Endodermal cell (in vitro differentiated cells): ENCODE measurements at regions not wholly inside any gene's neighbourhood (a gene's known extent, or its start where the extent isn't known, plus 50 kb on each side); places are given as distances from the start of the nearest gene placed in this dataset.

Experiments used
- DNase-seq: peaks from one replicate; pipeline ENCODE4 v3.0.0-alpha.2; 2017
- H3K27ac ChIP-seq: 2 replicates; pipeline ENCODE4 v1.5.1; 2013; ENCODE audit warnings: mild to moderate bottlenecking, low read depth, low read length, moderate library complexity
- H3K27me3 ChIP-seq: 2 replicates; pipeline ENCODE4 v1.6.1; 2013; ENCODE audit warnings: mild to moderate bottlenecking, low read length, moderate library complexity; ENCODE audit not compliant: insufficient read depth, control insufficient read depth, poor library complexity, severe bottlenecking
- H3K36me3 ChIP-seq: 2 replicates; pipeline ENCODE4 v1.7.0; 2013; ENCODE audit warnings: mild to moderate bottlenecking, low read length, moderate library complexity; ENCODE audit not compliant: control insufficient read depth, insufficient read depth
- H3K4me1 ChIP-seq: one replicate; pipeline ENCODE4 v1.7.0; 2013; ENCODE audit warnings: low read length; ENCODE audit not compliant: control insufficient read depth, insufficient read depth
- H3K4me3 ChIP-seq: 2 replicates; pipeline ENCODE4 v1.5.1; 2013; ENCODE audit warnings: mild to moderate bottlenecking, low read length, moderate library complexity
- H3K9ac ChIP-seq: 2 replicates; pipeline ENCODE4 v1.6.1; 2013; ENCODE audit warnings: mild to moderate bottlenecking, low read length, moderate library complexity; ENCODE audit not compliant: poor library complexity, severe bottlenecking; ENCODE audit errors: extremely low read depth
- H3K9me3 ChIP-seq: 2 replicates; pipeline ENCODE4 v1.6.1; 2013; ENCODE audit warnings: mild to moderate bottlenecking, low read length, moderate library complexity; ENCODE audit not compliant: control insufficient read depth
- H3K27ac Mint-ChIP-seq: 2 replicates; pipeline ENCODE4 v1.8.0; 2020; ENCODE audit warnings: mixed read lengths
- H3K27me3 Mint-ChIP-seq: 2 replicates; pipeline ENCODE4 v1.8.0; 2021; ENCODE audit warnings: mild to moderate bottlenecking, mixed read lengths; ENCODE audit not compliant: insufficient read depth
- H3K36me3 Mint-ChIP-seq: 2 replicates; pipeline ENCODE4 v1.8.0; 2020; ENCODE audit warnings: low read depth, mixed read lengths
- H3K4me1 Mint-ChIP-seq: 2 replicates; pipeline ENCODE4 v1.8.0; 2020; ENCODE audit warnings: mixed read lengths
- H3K4me3 Mint-ChIP-seq: 2 replicates; pipeline ENCODE4 v1.8.0; 2020; ENCODE audit warnings: mild to moderate bottlenecking, moderate library complexity, mixed read lengths
- H3K9me3 Mint-ChIP-seq: 2 replicates; pipeline ENCODE4 v1.8.0; 2020; ENCODE audit warnings: mild to moderate bottlenecking, mixed read lengths
- WGBS, 2 experiments: methylation state at CpG; one replicate each; pipeline versions ENCODE4 v1.1.5 to v1.1.7; 2013; ENCODE audit warnings: missing lambda C conversion rate in 2 of 2, mixed read lengths in 1 of 2; ENCODE audit not compliant: insufficient coverage in 1 of 2, insufficient read length in 1 of 2; 5-methylcytosine and 5-hydroxymethylcytosine counted together
- TF ChIP-seq, protein P1 (sequence below): fragments of 200-600 bp; sonication (generic); conservative IDR thresholded peaks from 2 replicates; pipeline ENCODE4 v1.5.0; 2021; ENCODE audit warnings: antibody characterized with exemption, mild to moderate bottlenecking

DNA sequence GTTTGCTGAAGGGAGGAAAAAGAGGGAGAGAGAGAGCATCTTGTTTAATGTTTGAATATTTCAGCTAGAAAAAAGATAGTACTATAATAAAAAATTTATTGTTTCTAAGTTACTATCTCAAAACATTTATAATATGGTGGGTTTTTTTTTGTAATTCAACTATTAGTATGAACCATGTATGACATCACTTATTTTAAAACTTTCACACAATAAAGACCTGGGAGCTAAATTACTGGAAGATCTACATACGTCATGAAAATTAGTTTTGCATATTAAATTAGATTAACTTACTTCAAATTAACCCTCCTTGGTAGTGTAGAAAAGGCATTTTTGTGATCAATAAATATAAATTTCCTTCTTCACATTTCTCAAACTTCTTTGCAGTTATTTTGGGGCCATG, 432.0 kb upstream of the SLIT2 start:
- H3K9me3 Mint-ChIP-seq = no peaks in the 10 kb centered on the region
- Histone ChIP-seq H3K9me3 (no peaks in the 10 kb centered on the region), H3K4me1 (no peaks in the 10 kb centered on the region), H3K27me3 (no peaks in the 10 kb centered on the region), H3K9ac (no peak overlapping the region), H3K4me3 (no peak overlapping the region), H3K27ac (no peak overlapping the region), H3K36me3 (no peaks in the 10 kb centered on the region)
- peaks cover 7% of the 10 kb centered on the region for H3K27me3 Mint-ChIP-seq
- TF ChIP-seq, protein P1, sequence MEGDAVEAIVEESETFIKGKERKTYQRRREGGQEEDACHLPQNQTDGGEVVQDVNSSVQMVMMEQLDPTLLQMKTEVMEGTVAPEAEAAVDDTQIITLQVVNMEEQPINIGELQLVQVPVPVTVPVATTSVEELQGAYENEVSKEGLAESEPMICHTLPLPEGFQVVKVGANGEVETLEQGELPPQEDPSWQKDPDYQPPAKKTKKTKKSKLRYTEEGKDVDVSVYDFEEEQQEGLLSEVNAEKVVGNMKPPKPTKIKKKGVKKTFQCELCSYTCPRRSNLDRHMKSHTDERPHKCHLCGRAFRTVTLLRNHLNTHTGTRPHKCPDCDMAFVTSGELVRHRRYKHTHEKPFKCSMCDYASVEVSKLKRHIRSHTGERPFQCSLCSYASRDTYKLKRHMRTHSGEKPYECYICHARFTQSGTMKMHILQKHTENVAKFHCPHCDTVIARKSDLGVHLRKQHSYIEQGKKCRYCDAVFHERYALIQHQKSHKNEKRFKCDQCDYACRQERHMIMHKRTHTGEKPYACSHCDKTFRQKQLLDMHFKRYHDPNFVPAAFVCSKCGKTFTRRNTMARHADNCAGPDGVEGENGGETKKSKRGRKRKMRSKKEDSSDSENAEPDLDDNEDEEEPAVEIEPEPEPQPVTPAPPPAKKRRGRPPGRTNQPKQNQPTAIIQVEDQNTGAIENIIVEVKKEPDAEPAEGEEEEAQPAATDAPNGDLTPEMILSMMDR = no peak
- WGBS, 2 experiments = no CpG with 5 or more reads among the region's 1 CpG
- H3K4me1 Mint-ChIP-seq = peaks cover 1% of the 10 kb centered on the region
- no peaks in the 10 kb centered on the region for H3K36me3 Mint-ChIP-seq
- DNase-seq = no peak
- no peak overlapping the region for H3K4me3 Mint-ChIP-seq
- no peak overlapping the region for H3K27ac Mint-ChIP-seq

DNA sequence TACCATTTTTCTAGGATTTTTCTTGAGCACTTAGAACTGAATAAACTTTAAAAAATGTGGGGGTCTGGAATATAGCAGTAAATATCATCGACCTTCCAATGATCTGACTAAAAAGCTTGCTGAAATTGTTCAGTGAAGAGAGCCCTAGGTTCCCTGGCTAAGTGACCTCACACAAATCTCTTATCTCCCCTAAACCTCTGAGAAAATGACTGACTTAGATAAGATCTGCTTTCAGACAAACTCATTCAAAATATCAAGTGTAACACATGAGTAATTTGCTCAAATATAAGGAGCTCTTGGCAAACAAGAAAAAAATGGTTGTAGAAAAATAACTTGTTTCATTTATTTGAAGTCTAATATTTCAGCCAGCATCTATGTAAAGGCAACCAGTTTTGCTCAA, 441.7 kb upstream of the SLIT2 start:
- Histone ChIP-seq H3K9ac (no peak overlapping the region), H3K9me3 (no peaks in the 10 kb centered on the region), H3K36me3 (no peaks in the 10 kb centered on the region), H3K27me3 (no peaks in the 10 kb centered on the region), H3K4me1 (peaks cover 7% of the 10 kb centered on the region), H3K27ac (no peak overlapping the region), H3K4me3 (no peak overlapping the region)
- Mint-ChIP-seq H3K36me3 (no peaks in the 10 kb centered on the region), H3K27me3 (peaks cover 7% of the 10 kb centered on the region), H3K4me1 (peaks cover 4% of the 10 kb centered on the region), H3K4me3 (no peak overlapping the region), H3K27ac (no peak overlapping the region), H3K9me3 (no peaks in the 10 kb centered on the region)
- no peak for DNase-seq
- WGBS, 2 experiments = 92% methylated on average over 1 of the region's 1 CpG; no CpG with 5 or more reads in 1 of the 2 experiments
- TF ChIP-seq, protein P1 = no peak

DNA sequence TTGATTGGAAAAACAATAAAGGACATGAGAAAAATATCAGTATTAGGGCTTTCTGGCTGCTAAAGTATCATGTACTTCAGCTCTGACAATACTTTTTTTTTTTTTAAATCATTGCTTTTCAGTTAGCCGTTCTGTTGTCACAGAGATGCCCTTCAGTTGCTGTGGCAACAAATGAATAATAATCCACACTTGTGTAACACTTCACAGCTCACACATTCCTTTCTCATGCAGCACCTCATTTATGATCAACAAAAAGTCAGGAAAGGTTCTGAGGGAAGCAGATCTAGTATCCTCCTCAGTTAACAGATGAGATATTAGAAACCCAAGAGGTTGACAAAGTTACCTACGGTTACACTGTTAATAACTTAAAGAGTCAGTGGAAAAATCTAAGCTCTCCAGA, 444.2 kb upstream of the SLIT2 start:
- no peak overlapping the region for H3K4me3 ChIP-seq
- no peaks in the 10 kb centered on the region for H3K27me3 ChIP-seq
- no peak for DNase-seq
- no peaks in the 10 kb centered on the region for H3K9me3 ChIP-seq
- peaks cover 7% of the 10 kb centered on the region for H3K27me3 Mint-ChIP-seq
- H3K4me1 ChIP-seq = peaks cover 7% of the 10 kb centered on the region
- WGBS, 2 experiments = 73 to 91% methylated on average over 2 of the region's 2 CpGs
- no peak overlapping the region for H3K9ac ChIP-seq
- H3K36me3 Mint-ChIP-seq = no peaks in the 10 kb centered on the region
- H3K27ac ChIP-seq = no peak overlapping the region
- peaks cover 4% of the 10 kb centered on the region for H3K4me1 Mint-ChIP-seq
- TF ChIP-seq, protein P1 = no peak
- H3K36me3 ChIP-seq = no peaks in the 10 kb centered on the region
- no peak overlapping the region for H3K27ac Mint-ChIP-seq
- no peaks in the 10 kb centered on the region for H3K9me3 Mint-ChIP-seq
- H3K4me3 Mint-ChIP-seq = no peak overlapping the region
